GM10248 (cell line): ENCODE measurements at regions not wholly inside any gene's neighbourhood (a gene's known extent, or its start where the extent isn't known, plus 50 kb on each side); places are given as distances from the start of the nearest gene placed in this dataset.

ENCODE experiments used
- CTCF ChIA-PET: fragments of 300-600 bp; sonication (Branson Sonifier 250); formaldehyde crosslinking; extraction: SDS; loops from one replicate; lab custom pipeline; 2021; ENCODE audit warnings: antibody characterized with exemption; lab: Yijun Ruan, JAX
- POLR2A ChIA-PET: fragments of 350-650 bp; sonication (Branson Sonifier 250); formaldehyde crosslinking; extraction: SDS; loops from one replicate; lab custom pipeline; 2020; ENCODE audit warnings: antibody characterized with exemption; lab: Yijun Ruan, JAX
- DNase-seq: peaks from one replicate; pipeline ENCODE4 v3.0.0; 2012; ENCODE audit errors: extremely low spot score
- TF ChIP-seq, protein P1 (sequence below): IDR thresholded peaks from 2 replicates; pipeline ENCODE4 v1.5.1; 2012; ENCODE audit warnings: mild to moderate bottlenecking, low read depth; ENCODE audit errors: extremely low read depth, missing control alignments, control extremely low read depth

GRCh38 chr17:13135506-13135905 is 117.7 kb upstream of the ELAC2 start:
- POLR2A ChIA-PET = no interaction called here
- no peak for DNase-seq
- CTCF ChIA-PET = no interaction called here
- TF ChIP-seq, protein P1, sequence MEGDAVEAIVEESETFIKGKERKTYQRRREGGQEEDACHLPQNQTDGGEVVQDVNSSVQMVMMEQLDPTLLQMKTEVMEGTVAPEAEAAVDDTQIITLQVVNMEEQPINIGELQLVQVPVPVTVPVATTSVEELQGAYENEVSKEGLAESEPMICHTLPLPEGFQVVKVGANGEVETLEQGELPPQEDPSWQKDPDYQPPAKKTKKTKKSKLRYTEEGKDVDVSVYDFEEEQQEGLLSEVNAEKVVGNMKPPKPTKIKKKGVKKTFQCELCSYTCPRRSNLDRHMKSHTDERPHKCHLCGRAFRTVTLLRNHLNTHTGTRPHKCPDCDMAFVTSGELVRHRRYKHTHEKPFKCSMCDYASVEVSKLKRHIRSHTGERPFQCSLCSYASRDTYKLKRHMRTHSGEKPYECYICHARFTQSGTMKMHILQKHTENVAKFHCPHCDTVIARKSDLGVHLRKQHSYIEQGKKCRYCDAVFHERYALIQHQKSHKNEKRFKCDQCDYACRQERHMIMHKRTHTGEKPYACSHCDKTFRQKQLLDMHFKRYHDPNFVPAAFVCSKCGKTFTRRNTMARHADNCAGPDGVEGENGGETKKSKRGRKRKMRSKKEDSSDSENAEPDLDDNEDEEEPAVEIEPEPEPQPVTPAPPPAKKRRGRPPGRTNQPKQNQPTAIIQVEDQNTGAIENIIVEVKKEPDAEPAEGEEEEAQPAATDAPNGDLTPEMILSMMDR = no peak

DNA sequence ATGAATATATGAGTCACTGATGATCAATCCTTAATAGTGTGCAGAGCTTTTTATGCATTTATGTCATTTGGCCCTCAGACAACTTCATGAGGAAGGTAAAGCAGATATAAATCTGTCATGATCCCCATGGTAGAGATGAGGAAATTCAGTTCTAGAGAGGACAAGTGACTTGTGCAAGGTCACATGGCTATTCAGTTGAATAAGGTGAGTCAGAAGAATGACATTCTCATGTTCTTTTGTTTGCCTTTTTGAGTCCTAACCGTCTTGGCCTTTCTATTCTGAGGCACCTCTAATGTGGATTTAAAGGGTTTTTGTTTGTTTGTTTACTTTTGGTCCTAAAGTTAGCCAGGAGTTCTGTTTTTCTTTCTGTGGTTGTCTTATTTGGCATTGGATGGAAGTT is 116.2 kb upstream of the ELAC2 start:
- ChIA-PET CTCF (no interaction called here), POLR2A (no interaction called here)
- no peak for DNase-seq
- TF ChIP-seq, protein P1 = no peak

- ChIA-PET CTCF (no interaction called here), POLR2A (no interaction called here)
- TF ChIP-seq, protein P1 = no peak
- DNase-seq = no peak
These were observed 113.4 kb upstream of the ELAC2 start for GRCh38 chr17:13131225-13131624.

DNA sequence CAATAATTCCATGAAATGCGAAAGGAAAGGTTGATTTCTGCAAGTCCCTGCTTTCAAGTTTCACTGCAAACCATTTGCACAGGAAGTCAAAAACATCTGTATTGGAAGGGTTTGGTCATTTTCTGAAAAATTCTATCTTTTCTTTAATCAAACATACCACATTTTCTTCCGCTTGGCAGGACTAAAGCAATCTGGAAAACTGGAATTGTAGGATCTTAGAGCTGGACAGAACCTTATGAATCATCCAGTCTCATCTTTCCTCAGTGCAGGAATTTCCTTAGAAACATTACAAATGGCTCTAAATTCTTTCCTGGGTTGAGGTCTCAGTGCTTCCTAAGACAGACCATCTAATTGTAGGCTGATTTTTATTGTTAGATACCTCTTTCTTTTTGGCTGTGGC is 111.5 kb upstream of the ELAC2 start:
- TF ChIP-seq, protein P1 = no peak
- ChIA-PET POLR2A (no interaction called here), CTCF (interaction anchor here (1.3 kb wide), 1 partner anchor 15 kb away, joined by 3 read pairs; no protein-coding TSS in a partner anchor)
- DNase-seq = no peak

DNA sequence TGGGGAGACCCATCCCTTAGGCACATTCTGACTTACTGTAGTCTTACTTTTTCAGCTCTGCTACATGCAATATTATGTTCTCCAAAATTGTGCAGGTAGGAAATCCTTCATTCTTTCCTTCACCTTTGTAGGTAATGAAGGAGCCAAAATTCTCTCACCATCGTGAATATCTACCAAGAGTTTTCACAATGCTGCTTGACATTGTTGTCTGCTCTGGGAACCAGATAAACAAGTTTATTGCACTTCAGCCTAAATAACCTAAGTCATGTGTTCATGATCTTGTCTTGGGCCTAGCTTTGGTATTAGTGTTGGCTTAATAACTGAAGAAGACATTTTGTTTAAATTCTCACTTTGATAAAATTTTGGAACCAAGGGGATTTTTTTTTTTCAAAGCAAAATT is 110.8 kb upstream of the ELAC2 start:
- TF ChIP-seq, protein P1 = no peak
- POLR2A ChIA-PET = no interaction called here
- CTCF ChIA-PET = interaction anchor here (1.3 kb wide), 1 partner anchor 16 kb away, joined by 3 read pairs; no protein-coding TSS in a partner anchor
- no peak for DNase-seq

- ChIA-PET CTCF (interaction anchor here (1.3 kb wide), 1 partner anchor 16 kb away, joined by 3 read pairs; no protein-coding TSS in a partner anchor), POLR2A (no interaction called here)
- DNase-seq = no peak
- TF ChIP-seq, protein P1 = no peak
These were observed 110.2 kb upstream of the ELAC2 start for GRCh38 chr17:13127921-13128602.

GRCh38 chr17:13120864-13121263 is 103.0 kb upstream of the ELAC2 start:
- TF ChIP-seq, protein P1 = no peak
- CTCF ChIA-PET = no interaction called here
- DNase-seq = no peak
- POLR2A ChIA-PET = no interaction called here
